ENCODE measurements at regions not wholly inside any gene's neighbourhood (a gene's known extent, or its start where the extent isn't known, plus 50 kb on each side); places are given as distances from the start of the nearest gene placed in this dataset.

DNA sequence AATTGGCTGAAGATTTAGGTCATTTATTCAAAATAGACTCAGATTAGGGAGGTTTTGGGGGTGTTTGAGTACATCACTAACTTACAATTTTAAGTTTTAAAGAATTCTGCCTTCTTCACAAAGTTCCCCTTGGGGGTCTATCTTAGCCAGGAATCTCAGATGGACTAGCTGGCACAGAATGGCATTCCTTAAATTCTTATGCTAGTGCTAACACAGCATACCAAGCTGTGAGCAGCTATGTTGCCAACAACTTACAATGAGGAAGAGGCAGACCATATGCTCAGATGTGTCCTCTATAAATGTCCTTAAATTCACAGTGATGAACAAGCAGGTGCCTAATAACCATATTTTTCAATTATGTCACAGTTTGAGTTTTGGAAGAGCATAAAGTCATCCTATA, 60.9 kb upstream of the NPHP3 start:
- H3K27ac ChIP-seq, result no peak overlapping the region
- no peak for TF ChIP-seq POLR2A (IDR thresholded peaks at IDR 0.05)
- no peaks in the 10 kb centered on the region for H3K4me1 ChIP-seq
- no peak for DNase-seq
- H3K27me3 ChIP-seq, result no peaks in the 10 kb centered on the region
- H3K36me3 ChIP-seq, result no peaks in the 10 kb centered on the region
- H3K4me3 ChIP-seq, result no peak overlapping the region
- intact Hi-C loops (cut with DNase I; ENCODE audit: low total_unique reads), result no loop called here
- H3K9me3 ChIP-seq, result no peaks in the 10 kb centered on the region

DNA sequence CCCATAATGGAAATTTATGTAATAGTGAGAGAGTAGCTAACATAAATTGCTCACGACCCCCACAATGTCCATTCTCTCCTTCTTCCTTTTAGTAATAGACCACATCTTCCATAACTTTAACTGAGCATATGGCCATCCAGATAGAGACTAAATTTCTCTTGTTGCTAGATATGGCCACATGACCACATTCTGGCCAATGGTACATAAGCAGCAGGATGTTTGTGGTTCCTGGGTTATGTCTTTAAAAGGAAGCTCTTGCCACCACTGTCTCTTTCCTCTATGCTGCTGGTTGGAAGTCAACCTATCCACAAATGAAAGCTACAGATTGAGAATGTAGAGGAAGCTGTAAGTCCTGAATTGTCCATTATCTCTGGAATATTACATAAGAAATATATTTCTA, 59.7 kb upstream of the NPHP3 start:
- no peak overlapping the region for H3K27ac ChIP-seq
- no peak overlapping the region for H3K4me3 ChIP-seq
- DNase-seq, result no peak
- no peaks in the 10 kb centered on the region for H3K36me3 ChIP-seq
- no peaks in the 10 kb centered on the region for H3K9me3 ChIP-seq
- no peaks in the 10 kb centered on the region for H3K4me1 ChIP-seq
- H3K27me3 ChIP-seq, result no peaks in the 10 kb centered on the region
- TF ChIP-seq POLR2A (IDR thresholded peaks at IDR 0.05), result no peak
- TF ChIP-seq, protein P1, sequence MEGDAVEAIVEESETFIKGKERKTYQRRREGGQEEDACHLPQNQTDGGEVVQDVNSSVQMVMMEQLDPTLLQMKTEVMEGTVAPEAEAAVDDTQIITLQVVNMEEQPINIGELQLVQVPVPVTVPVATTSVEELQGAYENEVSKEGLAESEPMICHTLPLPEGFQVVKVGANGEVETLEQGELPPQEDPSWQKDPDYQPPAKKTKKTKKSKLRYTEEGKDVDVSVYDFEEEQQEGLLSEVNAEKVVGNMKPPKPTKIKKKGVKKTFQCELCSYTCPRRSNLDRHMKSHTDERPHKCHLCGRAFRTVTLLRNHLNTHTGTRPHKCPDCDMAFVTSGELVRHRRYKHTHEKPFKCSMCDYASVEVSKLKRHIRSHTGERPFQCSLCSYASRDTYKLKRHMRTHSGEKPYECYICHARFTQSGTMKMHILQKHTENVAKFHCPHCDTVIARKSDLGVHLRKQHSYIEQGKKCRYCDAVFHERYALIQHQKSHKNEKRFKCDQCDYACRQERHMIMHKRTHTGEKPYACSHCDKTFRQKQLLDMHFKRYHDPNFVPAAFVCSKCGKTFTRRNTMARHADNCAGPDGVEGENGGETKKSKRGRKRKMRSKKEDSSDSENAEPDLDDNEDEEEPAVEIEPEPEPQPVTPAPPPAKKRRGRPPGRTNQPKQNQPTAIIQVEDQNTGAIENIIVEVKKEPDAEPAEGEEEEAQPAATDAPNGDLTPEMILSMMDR (IDR thresholded peaks at IDR 0.05), result no peak
- intact Hi-C loops (cut with DNase I; ENCODE audit: low total_unique reads), result no loop called here

DNA sequence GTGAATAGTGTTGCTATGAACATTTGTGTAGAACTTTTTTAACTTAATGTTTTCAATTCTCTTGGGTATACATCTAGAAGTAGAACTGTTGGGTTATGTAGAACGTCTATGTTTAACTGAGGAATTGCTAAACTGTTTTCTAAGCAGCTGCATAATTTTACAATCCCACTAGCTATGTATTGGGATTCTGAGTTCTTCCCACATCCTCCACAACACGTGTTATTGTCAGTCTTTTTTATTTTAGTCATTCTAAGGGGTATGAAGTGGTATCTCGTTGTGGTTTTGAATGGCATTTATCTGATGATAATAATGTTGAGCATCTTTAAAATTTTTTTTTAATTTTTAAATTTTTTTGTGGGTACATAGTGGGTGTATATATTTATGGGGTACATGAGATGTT, 55.0 kb upstream of the NPHP3 start:
- Histone ChIP-seq H3K9me3 (no peaks in the 10 kb centered on the region), H3K4me3 (no peak overlapping the region), H3K27me3 (no peaks in the 10 kb centered on the region), H3K36me3 (no peaks in the 10 kb centered on the region), H3K27ac (no peak overlapping the region), H3K4me1 (no peaks in the 10 kb centered on the region)
- no peak for DNase-seq
- TF ChIP-seq, protein P1 (IDR thresholded peaks at IDR 0.05), result no peak
- no peak for TF ChIP-seq POLR2A (IDR thresholded peaks at IDR 0.05)
- intact Hi-C loops (cut with DNase I; ENCODE audit: low total_unique reads), result no loop called here

DNA sequence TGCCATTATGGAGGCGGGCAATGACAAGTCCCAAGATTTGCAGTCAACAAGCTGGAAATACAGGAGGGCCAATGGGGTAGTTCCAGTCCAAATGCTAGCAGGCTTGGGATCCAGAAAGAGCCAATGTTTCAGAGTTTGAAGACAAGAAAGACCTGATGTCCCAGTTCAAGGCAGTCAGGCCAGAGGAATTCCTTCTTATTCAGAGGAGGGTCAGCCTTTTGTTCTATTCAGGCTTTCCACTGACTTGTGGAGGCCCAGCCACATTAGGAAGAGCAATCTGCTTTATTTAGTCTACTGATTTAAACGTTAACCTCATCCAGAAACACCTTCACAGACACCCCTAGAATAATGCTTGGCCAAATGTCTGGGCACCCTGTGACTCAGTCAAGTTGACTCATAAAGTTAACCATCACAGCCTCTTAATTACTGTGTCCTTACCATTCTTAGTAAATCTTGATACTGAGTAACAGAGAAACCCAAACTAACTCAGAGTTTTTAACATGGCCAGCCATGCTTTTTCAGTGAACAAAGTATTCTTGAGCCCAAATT, 50.9 kb upstream of the NPHP3 start:
- H3K9me3 ChIP-seq, result no peaks in the 10 kb centered on the region
- intact Hi-C loops (cut with DNase I; ENCODE audit: low total_unique reads), result no loop called here
- TF ChIP-seq, protein P1 (IDR thresholded peaks at IDR 0.05), result no peak
- no peak for TF ChIP-seq POLR2A (IDR thresholded peaks at IDR 0.05)
- no peak for DNase-seq
- H3K36me3 ChIP-seq, result no peaks in the 10 kb centered on the region
- no peak overlapping the region for H3K4me3 ChIP-seq
- no peak overlapping the region for H3K27ac ChIP-seq
- H3K27me3 ChIP-seq, result no peaks in the 10 kb centered on the region
- H3K4me1 ChIP-seq, result no peaks in the 10 kb centered on the region

DNA sequence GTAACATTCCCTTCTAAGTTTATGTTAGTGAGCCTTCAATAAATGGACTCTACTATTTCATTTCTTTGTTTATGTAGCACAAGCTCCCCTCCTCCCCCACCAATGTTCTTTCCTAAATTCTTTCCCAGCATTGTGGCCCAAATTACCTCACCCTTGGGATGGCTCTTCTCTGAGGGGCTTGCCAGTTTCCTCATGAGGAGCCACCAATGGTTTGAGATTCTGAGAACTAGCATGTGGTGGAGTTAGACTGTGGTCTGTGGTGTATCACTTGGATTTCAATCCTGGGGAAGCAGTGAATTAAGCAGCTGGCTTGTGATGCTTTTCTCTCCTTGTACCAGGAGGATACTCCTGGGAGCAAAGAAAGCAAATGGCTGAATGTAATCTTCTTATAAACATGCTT, 50.0 kb upstream of the NPHP3 start:
- no peaks in the 10 kb centered on the region for H3K27me3 ChIP-seq

More for the DNA sequence above, 50.0 kb upstream of the NPHP3 start:
- TF ChIP-seq POLR2A (IDR thresholded peaks at IDR 0.05), result no peak
- TF ChIP-seq, protein P1 (IDR thresholded peaks at IDR 0.05), result no peak
- Histone ChIP-seq H3K4me3 (no peak overlapping the region), H3K36me3 (no peaks in the 10 kb centered on the region), H3K4me1 (no peaks in the 10 kb centered on the region), H3K27ac (no peak overlapping the region), H3K9me3 (no peaks in the 10 kb centered on the region)
- intact Hi-C loops (cut with DNase I; ENCODE audit: low total_unique reads), result no loop called here
- DNase-seq, result no peak

Data from uterus (tissue), 3 donors.